ENCODE measurements at regions not wholly inside any gene's neighbourhood (a gene's known extent, or its start where the extent isn't known, plus 50 kb on each side); places are given as distances from the start of the nearest gene placed in this dataset.

- Mint-ChIP-seq H3K4me1 (ENCODE audit: unreplicated experiment) (no peaks in the 10 kb centered on the region), H3K36me3 (ENCODE audit: low read depth, unreplicated experiment) (no peaks in the 10 kb centered on the region), H3K4me3 (ENCODE audit: unreplicated experiment) (no peak overlapping the region), H3K9me3 (ENCODE audit: unreplicated experiment) (no peaks in the 10 kb centered on the region), H3K27ac (ENCODE audit: unreplicated experiment) (no peak overlapping the region), H3K27me3 (ENCODE audit: unreplicated experiment) (no peaks in the 10 kb centered on the region)
- TF ChIP-seq CTCF (IDR thresholded peaks at IDR 0.05; ENCODE audit: unreplicated experiment), result no peak
- DNase-seq (ENCODE audit: low spot score), result no peak
Measured at GRCh38 chr4:180581061-180581460, 1662.1 kb upstream of the TENM3 start.

- H3K4me1 Mint-ChIP-seq (ENCODE audit: unreplicated experiment), result no peaks in the 10 kb centered on the region
- H3K9me3 Mint-ChIP-seq (ENCODE audit: unreplicated experiment), result no peaks in the 10 kb centered on the region
- no peak for TF ChIP-seq CTCF (IDR thresholded peaks at IDR 0.05; ENCODE audit: unreplicated experiment)
- H3K4me3 Mint-ChIP-seq (ENCODE audit: unreplicated experiment), result no peak overlapping the region
- DNase-seq (ENCODE audit: low spot score), result no peak
- no peaks in the 10 kb centered on the region for H3K36me3 Mint-ChIP-seq (ENCODE audit: low read depth, unreplicated experiment)
- H3K27me3 Mint-ChIP-seq (ENCODE audit: unreplicated experiment), result no peaks in the 10 kb centered on the region
- H3K27ac Mint-ChIP-seq (ENCODE audit: unreplicated experiment), result no peak overlapping the region
Measured at GRCh38 chr4:180587379-180587778, 1655.8 kb upstream of the TENM3 start.

- TF ChIP-seq CTCF (IDR thresholded peaks at IDR 0.05; ENCODE audit: unreplicated experiment), result no peak
- Mint-ChIP-seq H3K27me3 (ENCODE audit: unreplicated experiment) (no peaks in the 10 kb centered on the region), H3K27ac (ENCODE audit: unreplicated experiment) (no peak overlapping the region), H3K4me1 (ENCODE audit: unreplicated experiment) (no peaks in the 10 kb centered on the region), H3K4me3 (ENCODE audit: unreplicated experiment) (no peak overlapping the region), H3K36me3 (ENCODE audit: low read depth, unreplicated experiment) (no peaks in the 10 kb centered on the region), H3K9me3 (ENCODE audit: unreplicated experiment) (no peaks in the 10 kb centered on the region)
- DNase-seq (ENCODE audit: low spot score), result no peak
Measured at GRCh38 chr4:180589575-180589974, 1653.6 kb upstream of the TENM3 start.

- Mint-ChIP-seq H3K4me1 (ENCODE audit: unreplicated experiment) (peaks cover 8% of the 10 kb centered on the region), H3K27ac (ENCODE audit: unreplicated experiment) (no peak overlapping the region), H3K4me3 (ENCODE audit: unreplicated experiment) (no peak overlapping the region), H3K9me3 (ENCODE audit: unreplicated experiment) (no peaks in the 10 kb centered on the region), H3K36me3 (ENCODE audit: low read depth, unreplicated experiment) (no peaks in the 10 kb centered on the region), H3K27me3 (ENCODE audit: unreplicated experiment) (no peaks in the 10 kb centered on the region)
- DNase-seq (ENCODE audit: low spot score), result no peak
- no peak for TF ChIP-seq CTCF (IDR thresholded peaks at IDR 0.05; ENCODE audit: unreplicated experiment)
Measured at GRCh38 chr4:180596888-180597483, 1646.2 kb upstream of the TENM3 start.

- DNase-seq (ENCODE audit: low spot score), result no peak
- no peaks in the 10 kb centered on the region for H3K9me3 Mint-ChIP-seq (ENCODE audit: unreplicated experiment)
- H3K27ac Mint-ChIP-seq (ENCODE audit: unreplicated experiment), result no peak overlapping the region
- no peaks in the 10 kb centered on the region for H3K27me3 Mint-ChIP-seq (ENCODE audit: unreplicated experiment)
- no peak for TF ChIP-seq CTCF (IDR thresholded peaks at IDR 0.05; ENCODE audit: unreplicated experiment)
- H3K36me3 Mint-ChIP-seq (ENCODE audit: low read depth, unreplicated experiment), result no peaks in the 10 kb centered on the region
- H3K4me1 Mint-ChIP-seq (ENCODE audit: unreplicated experiment), result peaks cover 8% of the 10 kb centered on the region
- no peak overlapping the region for H3K4me3 Mint-ChIP-seq (ENCODE audit: unreplicated experiment)
Measured at GRCh38 chr4:180598281-180598680, 1644.9 kb upstream of the TENM3 start.

All from endothelial cell (in vitro differentiated cells).